NCI-H1436 (cell line): ENCODE measurements at regions not wholly inside any gene's neighbourhood (a gene's known extent, or its start where the extent isn't known, plus 50 kb on each side); places are given as distances from the start of the nearest gene placed in this dataset.
"Not testable (repeated sequence)": the region's sequence is repeated elsewhere in the genome, so short reads cannot be mapped to it uniquely, and the experiment has no call there.

Experiments used
- DNase-seq: peaks from one replicate; lab custom pipeline; 2025; lab: John Stamatoyannopoulos, UW

DNA sequence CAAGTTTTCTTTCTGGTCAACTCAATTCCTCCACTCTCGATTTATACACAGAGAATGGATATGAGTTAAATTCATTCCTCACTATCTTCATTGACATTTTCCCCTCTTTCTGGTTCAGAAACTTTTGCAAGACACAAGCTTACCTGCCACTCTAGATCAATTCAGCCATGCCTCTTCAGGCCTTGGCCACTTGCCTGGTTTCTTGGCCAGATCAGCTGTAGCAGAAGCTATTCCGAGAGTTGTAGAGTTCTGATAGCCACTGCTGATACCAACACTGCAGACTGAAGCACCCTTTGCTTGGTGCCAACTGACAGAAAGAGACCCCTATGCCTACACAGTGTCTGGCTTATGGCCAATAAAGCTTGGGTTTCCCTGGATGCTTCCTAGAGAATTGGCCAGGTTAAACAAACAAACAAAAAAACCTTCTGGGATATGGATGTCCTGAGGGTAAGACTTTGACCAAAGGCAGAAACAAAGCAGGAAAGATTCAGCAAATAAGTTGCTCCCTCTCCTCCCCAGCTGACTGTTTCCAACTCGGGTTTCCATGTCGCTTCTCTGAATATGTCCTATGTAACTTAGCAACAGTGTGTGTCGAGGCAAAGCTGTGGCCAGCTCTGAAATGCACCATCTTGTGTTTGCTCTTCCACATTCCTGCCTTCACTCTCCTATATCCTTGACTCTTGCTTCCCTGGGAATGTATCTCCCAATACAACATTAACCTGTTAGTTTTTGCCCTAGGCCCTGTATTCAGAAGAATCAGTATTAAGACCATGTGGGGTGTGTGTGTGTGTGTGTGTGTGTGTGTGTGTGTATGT, 521.6 kb downstream of the EPHA3 start:
- no peak for DNase-seq

DNA sequence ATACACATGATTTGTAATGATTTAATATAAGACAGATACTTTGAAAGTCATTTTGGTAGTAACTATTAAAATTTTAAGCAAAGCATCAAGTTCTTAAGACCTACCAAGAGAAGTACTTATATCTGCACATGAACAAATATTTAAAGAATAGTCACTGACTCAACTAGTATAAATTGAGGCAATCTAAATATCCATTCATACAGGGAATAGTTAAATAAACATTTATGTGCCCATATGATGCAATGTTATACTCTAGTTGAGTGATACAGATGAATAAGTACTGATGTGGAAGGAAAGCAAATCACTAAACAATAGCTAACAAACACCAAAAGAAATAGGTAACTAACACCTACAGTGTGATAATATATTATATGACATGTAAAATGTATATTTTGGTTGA, 527.7 kb downstream of the EPHA3 start:
- no peak for DNase-seq

DNA sequence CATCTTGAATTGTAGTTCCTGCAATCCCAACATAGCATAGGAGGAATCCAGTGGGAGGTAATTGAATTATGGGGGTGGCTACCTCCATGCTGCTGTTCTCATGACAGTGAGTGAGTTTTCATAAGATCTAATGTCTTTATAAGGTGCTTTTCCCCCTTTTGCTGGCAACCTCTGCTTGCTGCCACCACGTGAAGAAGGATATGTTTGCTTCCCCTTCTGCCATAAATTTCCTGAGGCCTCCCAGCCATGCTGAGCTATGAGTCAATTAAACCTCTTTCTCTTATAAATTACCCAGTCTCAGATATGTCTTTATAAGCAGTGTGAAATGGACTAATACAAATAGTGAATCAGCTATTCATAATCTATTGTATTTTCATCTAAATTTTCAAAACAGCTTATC, 537.3 kb downstream of the EPHA3 start:
- DNase-seq = no peak

DNA sequence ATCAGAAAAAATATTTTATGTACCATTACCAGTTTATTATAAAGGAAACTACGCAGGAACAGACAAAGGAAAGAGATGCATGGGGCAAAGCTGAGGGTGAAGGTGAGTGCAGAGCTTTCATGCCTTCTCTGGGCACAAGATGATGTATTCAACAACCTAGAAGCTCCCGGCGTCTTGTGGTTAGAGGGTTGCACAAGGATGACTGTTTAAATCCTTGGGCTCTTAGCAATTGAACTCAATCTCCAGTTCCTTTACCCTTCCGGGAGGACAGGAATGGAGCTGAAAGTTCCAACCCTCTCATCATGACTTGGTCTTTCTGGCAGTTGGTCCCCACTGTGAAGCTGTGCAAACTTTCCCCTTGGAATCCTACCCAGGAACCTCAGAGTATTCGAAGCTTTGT, 542.0 kb downstream of the EPHA3 start:
- DNase-seq = no peak

DNA sequence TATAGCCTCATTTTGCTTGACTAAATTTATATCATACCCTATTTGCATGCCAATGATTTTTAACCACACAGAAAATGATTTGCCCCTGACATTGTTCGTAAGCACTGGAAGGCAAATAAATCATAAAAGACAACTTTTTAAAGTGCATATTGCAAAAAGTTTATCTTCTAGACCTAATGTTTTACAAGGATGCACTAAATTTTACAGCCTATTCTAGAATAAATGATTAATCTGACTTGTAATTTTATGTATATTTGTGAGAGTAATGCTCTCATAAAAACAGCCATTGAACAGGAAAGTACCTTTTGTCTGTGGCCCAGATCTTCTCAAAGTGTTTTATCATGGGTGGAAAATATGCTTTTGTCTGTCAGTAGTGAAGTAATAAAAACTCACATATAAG, 546.6 kb downstream of the EPHA3 start:
- DNase-seq = no peak

DNA sequence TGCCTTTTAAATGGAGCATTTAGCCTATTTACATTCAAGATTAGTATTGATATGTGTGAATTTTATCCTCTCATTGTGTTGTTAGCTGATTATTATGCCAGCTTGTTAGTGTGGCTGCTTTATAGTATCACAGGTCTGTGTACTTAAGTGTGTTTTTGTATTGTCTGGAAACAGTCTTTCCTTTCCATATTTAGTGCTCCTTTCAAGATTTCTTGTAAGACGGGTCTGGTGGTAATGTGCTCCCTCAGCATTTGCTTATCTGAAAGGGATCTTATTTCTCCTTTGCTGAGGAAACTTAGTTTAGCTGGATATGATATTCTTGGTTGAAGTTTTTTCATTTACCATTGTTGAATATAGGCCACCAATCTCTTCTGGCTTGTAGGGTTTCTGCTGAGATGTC, 549.0 kb downstream of the EPHA3 start:
- no peak for DNase-seq

DNA sequence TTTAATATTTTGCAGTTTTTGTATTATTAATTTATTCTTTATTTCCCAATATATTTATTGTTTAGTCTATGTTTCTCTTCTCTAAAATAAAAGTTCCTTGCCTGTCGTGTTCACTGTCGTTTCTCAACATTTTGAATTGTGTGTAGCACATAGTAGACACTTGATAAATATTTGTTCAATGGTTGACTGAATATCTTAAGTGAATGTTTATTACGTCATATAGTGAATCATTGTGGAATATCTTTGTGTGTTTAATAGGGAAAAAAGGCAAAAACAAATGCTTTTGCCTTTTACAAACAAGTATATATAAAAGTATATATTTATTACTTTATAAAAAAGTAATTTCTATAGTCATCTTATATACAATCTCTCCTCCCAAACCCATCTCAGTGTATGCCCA, 572.3 kb downstream of the EPHA3 start:
- DNase-seq = no peak

DNA sequence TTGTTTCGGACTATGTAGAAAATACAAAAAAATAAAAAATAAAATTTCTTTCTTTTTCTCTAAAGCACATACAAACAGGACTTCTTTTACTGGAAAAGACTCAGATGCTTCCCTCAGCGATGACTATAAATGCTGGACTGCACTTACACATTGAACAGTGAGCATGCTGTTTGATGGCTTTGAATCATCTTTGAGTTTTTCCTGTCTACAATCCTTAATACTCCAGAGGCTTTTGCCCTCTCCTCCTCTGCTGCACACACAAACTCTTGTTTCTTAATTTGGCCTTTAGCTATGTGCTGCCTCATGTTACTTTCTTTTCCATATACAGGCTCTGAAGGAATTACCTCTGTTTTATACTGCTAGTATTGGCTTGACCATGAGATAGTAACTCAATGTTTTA, 575.1 kb downstream of the EPHA3 start:
- no peak for DNase-seq

DNA sequence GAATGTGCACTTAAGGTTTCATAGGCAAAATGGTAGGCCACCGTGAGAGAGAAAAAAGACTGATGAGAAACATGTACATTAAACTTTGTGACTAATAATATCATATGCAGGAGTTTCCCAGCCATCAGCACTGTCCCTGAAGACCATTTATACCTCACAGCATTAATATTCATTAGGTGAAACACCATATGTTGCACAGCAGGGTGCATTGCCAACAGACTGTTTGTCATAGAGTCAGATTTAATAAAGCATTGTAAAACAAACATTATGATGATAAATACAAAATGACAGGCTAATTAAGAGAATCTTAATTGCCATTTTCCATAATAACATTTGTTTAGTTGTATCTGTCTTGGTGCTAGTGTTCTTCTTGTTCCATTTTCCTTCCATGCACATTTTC, 578.3 kb downstream of the EPHA3 start:
- no peak for DNase-seq

DNA sequence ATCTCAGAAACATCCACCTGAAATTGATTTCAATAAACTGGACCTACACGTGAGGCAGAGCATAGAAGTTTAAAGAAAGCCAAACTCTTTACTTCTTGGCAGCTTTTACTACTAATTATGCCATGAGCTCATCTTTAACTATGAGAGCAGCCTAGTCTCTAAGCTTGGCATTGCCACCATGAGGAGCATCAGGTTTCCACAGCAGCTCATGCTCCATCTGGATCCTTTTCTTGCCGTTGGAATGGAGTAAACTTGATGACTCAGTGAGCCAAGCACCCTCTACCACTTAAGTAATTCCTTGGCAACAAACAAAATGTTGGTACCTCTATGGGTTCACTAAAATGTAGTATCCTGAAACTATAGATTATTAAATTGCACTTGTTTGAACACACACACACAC, 583.2 kb downstream of the EPHA3 start:
- DNase-seq = no peak

DNA sequence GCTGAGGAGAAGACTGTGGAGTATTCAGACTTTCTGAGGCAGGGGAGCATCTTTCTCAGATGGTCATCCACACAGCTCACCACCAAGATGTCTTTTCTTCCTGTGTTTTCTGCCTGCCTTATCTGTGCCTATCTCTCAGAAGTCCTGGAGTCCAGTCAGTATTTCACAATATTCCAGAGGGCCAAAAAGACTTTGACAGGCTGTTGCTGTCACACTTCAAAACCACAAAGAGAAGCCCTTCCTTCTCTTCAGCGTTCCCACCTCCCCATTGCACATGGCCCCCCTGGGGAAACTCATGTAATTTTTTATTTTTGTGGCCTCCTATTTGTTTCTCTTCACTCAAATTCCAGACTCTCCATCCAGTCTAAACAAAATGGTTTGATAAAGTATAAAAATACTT, 585.2 kb downstream of the EPHA3 start:
- no peak for DNase-seq

DNA sequence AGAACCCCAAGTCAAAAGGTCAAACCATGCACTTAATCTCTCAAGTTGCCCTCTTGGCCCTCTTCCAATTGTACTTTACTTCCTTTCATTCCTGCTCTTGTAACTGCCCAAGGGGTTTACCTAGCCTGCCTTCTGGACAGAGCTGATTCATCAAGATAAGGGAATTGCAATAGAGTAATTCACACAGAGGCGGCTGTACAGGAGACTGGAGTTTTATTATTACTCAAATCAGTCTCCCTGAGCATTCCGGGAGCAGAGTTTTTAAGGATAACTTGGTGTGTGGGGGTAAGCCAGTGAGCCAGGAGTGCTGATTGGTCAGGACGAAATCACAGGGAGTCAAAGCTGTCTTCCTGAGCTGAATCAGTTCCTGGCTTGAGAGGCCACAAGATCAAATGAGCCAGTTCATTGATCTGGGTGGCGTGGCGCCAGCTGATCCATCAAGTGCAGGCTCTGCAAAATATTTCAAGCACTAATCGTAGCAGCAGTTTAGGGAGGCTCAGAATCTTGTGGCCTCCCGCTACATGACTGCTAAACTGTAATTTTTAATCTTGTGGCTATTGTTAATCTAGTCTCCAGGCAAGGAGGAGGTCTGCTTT, 590.0 kb downstream of the EPHA3 start:
- DNase-seq = no peak

DNA sequence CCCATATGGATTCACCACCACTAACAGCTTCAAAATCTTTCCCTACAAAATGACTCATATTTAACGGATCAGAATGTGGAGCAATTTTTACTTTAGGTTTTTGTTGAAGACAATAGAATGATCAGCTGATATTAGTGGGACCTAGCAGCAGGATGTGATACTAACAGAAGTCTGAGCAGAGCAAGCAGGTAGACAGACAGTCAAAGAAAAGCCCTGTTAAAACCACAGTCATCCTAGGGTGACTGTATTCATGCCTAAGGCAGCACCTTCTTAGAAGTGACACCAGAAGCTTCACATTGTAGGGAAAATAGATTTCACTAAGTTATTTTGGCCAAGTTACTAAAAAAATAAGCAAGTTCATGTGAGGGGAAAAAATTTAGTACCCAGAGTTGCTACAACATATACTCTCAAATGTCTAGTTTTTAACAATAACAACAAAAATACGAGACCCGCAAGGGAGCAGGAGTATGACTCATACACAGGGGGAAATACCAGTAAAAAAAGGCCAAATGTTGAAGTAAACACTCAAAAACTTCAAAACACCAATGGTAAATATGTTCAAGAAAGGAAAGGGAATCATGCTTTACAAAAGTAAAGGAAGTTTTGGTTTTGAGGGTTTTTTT, 590.9 kb downstream of the EPHA3 start:
- no peak for DNase-seq

DNA sequence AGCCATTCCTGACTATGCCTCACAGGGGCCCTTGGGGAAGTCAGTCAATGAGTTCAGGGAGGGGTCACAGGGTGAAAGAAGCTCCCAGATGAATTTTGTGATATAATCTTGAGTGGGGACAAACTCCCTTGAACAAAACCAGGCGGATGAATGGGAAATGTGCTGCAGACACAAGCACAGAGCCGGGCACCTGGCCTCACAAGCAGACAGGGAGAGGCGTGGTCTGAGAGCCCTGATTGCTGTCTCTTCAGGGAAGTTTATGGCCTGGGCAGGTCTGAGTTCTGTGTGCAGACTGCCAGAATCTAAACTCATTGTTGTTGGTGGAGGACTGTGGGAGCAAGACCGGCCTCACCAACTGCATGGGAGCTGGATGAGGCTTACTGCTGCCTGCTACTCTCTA, 591.8 kb downstream of the EPHA3 start:
- no peak for DNase-seq

DNA sequence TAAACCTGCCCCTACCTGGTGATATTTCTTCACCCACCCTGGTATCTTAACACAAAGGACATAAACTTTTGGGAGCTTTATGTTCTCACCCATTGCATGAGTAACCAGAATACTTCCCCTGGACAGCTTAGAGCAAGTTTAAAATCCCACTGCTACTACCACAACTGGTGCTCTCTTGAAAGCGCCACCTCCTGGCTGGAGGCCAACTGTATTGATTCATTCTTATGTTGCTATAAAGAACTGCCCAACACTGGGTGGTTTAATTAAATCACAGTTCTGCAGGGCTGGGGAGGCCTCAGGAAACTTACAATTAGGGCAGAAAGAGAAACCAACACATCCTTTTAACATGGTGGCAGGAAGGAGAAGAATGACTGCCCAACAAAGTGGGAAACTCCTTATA, 592.4 kb downstream of the EPHA3 start:
- no peak for DNase-seq

DNA sequence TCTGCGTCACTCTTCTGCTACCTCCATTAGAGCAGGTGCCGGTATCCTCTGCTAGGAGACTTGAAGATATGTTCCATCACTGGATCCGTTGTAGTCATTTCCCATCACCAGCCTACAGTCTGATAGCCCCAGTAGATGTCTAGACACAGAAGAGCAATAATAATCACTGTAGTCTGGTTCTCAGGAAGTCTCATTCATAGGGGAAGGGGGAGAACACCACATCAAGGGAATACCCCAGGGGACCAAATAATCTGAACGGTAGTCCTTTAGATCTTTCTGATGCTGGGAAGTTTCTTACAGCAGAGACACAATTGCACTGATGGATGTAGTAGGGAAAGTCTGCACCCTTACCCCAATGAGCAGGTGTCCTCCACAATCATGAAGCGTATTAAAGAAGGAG, 595.0 kb downstream of the EPHA3 start:
- DNase-seq = no peak

DNA sequence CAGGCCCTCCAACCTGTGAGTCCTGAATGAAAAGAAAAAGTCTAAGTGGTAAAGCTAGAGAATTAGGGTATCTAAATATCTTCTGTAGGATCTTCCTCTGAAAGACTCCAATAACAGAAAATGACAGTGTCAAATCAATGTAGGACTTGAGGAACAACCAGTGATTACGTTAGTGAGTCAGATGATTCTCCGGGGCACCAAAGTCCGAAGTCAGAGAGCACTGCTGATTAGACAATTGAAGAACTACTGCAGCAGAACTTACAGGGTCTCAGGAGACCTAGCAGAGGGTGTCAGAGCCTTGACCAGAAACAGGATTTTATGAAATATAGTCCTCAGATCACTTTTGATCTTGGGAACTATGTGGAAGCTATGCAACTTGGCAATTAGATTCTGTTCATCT, 605.8 kb downstream of the EPHA3 start:
- no peak for DNase-seq

DNA sequence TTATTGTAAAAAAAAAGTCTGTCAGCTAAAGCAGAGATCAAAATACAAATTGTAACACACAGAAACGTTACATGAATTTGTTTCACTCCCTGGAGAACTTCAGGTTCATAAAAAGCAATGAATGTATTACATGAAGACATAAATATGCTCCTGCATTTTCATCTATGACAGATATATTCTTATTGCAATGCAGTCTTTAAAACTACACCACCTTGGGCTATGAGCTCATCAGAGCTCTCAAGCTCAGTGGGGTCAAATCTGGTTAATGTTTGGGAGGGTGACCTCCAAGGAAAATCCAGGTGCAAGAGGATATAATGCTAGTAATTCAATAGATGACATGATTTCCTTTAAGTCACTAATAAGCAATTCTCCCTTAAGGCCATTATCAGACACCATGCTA, 606.8 kb downstream of the EPHA3 start:
- no peak for DNase-seq

DNA sequence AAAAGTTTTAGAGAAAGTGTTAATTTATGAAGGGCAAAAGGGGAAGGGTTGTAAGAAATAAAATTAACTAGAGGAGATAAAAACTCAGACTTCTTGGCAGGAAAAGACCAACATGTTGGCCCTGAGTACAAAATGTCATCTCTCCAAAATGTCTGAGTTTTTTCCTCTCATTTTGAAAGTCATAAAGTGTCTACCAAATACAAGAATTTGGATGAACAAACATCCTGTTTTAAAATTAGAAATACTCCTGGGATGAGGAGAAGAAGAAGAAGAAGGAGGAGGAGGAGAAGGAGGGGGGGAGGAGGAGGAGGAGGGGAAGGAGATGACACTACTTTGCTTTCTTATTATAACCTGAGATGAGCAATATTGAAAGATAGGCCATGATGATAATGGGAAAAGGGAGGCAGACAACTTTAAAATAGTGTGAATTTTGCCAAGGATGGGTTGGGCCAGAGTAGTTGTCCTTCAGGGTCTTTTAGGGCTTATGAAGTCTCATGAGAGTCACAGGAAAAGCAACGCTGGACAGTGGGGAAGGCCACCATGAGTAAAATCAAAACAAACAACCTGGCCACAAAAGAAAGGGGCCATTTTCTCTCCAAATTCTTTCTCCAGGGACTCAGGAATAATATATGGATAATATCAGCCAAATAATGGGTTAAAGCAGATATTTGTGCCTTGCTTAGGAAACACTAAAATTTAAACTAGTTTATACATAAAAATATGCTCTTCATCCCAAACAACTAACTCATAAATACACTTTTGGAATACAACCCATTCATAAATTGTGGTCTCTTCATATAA, 632.9 kb downstream of the EPHA3 start:
- no peak for DNase-seq

DNA sequence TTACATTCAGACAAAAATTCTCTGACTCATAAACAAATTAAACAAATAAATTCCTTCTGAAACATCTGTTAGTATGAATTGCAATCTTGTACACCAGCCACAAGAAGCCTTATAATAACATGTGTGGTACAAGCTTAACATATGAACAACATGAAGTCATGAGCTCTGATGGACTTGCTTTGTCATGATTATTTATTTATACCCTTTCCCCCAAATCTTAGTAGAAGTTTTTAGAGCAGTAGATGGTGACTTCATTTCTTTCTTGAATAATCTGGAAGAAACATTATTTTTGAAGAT, 633.4 kb downstream of the EPHA3 start:
- DNase-seq = no peak

DNA sequence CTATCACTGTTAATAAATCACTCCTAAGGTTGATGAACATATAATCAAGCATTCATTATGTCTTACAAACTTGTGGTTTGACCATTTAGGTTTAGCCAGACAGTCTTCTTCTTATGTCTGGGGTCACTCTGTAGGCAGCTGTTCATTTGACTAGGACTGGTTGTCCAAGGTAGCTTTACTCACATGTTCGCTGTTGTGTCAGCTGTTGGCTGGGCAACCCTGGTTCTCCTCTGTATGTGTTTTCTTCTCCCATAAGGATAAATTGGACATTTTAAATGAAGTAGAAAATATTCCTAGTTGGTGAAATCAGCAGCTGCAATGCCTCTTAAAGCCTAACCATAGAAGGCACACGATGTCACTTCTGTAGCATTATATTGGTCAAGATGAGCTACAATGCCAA, 635.1 kb downstream of the EPHA3 start:
- no peak for DNase-seq

DNA sequence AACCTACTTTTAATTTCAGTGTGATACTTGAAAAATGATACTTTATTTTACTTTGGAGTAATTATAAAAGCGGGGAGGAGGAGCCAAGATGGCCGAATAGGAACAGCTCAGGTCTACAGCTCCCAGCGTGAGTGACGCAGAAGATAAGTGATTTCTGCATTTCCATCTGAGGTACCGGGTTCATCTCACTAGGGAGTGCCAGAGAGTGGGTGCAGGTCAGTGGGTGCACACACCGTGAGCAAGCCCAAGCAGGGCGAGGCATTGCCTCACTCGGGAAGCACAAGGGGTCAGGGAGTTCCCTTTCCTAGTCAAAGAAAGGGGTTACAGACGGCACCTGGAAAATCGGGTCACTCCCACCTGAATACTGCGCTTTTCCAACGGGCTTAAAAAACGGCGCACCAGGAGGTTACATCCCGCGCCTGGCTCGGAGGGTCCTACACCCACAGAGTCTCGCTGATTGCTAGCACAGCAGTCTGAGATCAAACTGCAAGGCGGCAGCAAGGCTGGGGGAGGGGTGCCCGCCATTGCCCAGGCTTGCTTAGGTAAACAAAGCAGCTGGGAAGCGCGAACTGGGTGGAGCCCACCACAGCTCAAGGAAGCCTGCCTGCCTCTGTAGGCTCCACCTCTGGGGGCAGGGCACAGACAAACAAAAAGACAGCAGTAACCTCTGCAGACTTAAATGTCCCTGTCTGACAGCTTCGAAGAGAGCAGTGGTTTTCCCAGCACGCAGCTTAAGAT, 640.3 kb downstream of the EPHA3 start:
- not testable (repeated sequence) for DNase-seq
